Activated CD4-positive, CD25-positive, alpha-beta regulatory T cell (primary cell): ENCODE measurements at regions not wholly inside any gene's neighbourhood (a gene's known extent, or its start where the extent isn't known, plus 50 kb on each side); places are given as distances from the start of the nearest gene placed in this dataset.
A peak's percentile ranks its signal among the peaks of the same experiment; 100 is the strongest.

Experiments
- DNase-seq, 4 experiments: peaks; one replicate each; lab custom pipeline; 2025; lab: John Stamatoyannopoulos, UW

GRCh38 chr2:207449642-207450165 is 80.1 kb upstream of the CREB1 start:
- DNase-seq = no peak

- DNase-seq = no peak
Measured at GRCh38 chr2:207450186-207450585, 79.6 kb upstream of the CREB1 start.

GRCh38 chr2:207458582-207458981 is 71.2 kb upstream of the CREB1 start:
- no peak for DNase-seq

- DNase-seq = no peak
Measured at GRCh38 chr2:207459990-207460757, 69.6 kb upstream of the CREB1 start.

- DNase-seq = no peak
Measured at GRCh38 chr2:207463433-207463832, 66.3 kb upstream of the CREB1 start.

GRCh38 chr2:207464007-207464406 is 65.8 kb upstream of the CREB1 start:
- no peak for DNase-seq

- no peak for DNase-seq
Measured at GRCh38 chr2:207465894-207466293, 63.9 kb upstream of the CREB1 start.

GRCh38 chr2:207467716-207468347 is 61.9 kb upstream of the CREB1 start:
- DNase-seq = no peak

- no peak for DNase-seq
Measured at GRCh38 chr2:207468488-207468887, 61.3 kb upstream of the CREB1 start.

- DNase-seq = no peak
Measured at GRCh38 chr2:207469451-207469850, 60.3 kb upstream of the CREB1 start.

- no peak for DNase-seq
Measured at GRCh38 chr2:207469943-207470729, 59.6 kb upstream of the CREB1 start.

GRCh38 chr2:207471261-207471660 is 58.5 kb upstream of the CREB1 start:
- DNase-seq = no peak

GRCh38 chr2:207472343-207473048 is 57.3 kb upstream of the CREB1 start:
- no peak for DNase-seq

GRCh38 chr2:207473049-207473930 is 56.5 kb upstream of the CREB1 start:
- no peak for DNase-seq

- DNase-seq = no peak
Measured at GRCh38 chr2:207473931-207474235, 55.9 kb upstream of the CREB1 start.

- peak in 3 of 4 experiments; percentile 3 to 23 (median 23) for DNase-seq
Measured at GRCh38 chr2:207474863-207475485, 54.8 kb upstream of the CREB1 start.

- no peak for DNase-seq
Measured at GRCh38 chr2:207475546-207475945, 54.2 kb upstream of the CREB1 start.

- no peak for DNase-seq
Measured at GRCh38 chr2:207477896-207478295, 51.9 kb upstream of the CREB1 start.

GRCh38 chr2:207478572-207478971 is 51.2 kb upstream of the CREB1 start:
- DNase-seq = no peak

- no peak for DNase-seq
Measured at GRCh38 chr2:207479198-207479785, 50.5 kb upstream of the CREB1 start.
